HG02973 (cell line): ENCODE measurements at regions not wholly inside any gene's neighbourhood (a gene's known extent, or its start where the extent isn't known, plus 50 kb on each side); places are given as distances from the start of the nearest gene placed in this dataset.

Experiments used
- ATAC-seq: cut with Tn5 transposase; IDR thresholded peaks from one replicate; pipeline ENCODE4 v1.9.1; 2021; ENCODE audit warnings: moderate library complexity; ENCODE audit not compliant: unreplicated experiment

DNA sequence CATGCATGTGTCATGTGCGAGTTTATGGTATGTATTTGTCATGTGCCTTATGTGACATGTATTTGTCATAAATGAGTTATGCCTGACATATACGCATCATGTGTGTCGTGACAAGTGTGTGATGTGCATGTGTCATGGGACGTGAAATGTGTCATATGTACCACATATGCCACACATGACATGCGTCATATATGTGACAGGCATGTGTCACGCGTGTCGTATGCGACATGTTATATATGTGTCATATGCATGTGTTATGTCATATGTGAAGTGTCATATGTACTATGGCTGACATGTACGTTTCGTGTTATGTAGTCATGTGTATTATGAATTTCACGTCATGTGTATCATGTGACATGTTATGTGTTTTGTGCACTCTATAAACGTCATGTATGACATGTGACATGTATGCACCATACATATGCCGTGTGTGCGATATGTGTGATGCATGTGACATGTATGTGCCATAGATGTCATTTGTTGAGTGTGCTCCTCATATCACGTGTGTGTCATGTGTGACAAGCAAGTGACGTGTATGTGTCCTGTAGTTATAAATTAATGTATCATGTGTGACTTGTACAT lies 2152.3 kb upstream of the PIK3C3 start:
- ATAC-seq = no peak

- ATAC-seq = no peak
These were observed 2153.2 kb upstream of the PIK3C3 start for GRCh38 chr18:39801848-39802247.

GRCh38 chr18:39801010-39801409 lies 2154.0 kb upstream of the PIK3C3 start:
- ATAC-seq = no peak

DNA sequence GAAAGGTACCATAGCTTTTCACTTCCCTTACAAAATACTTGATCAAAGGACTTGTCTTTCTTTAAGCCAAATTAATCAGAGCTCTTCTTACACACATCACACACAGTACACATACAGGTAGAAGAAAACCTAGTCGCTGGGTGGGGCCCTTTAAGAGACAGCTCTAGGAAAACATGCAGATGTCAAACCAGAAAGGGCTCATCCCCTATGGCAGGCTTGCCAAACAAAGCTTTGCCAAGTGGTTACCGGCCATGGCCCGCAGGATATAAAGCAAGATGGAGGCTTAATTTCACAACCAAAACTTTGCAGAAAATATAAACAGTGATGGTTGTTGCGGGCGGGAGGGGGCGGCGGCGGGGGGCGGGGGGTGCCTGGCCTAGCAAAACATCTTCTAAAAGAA lies 2156.0 kb upstream of the PIK3C3 start:
- ATAC-seq = no peak

- ATAC-seq = no peak
These were observed 2158.6 kb upstream of the PIK3C3 start for GRCh38 chr18:39796393-39796792.

DNA sequence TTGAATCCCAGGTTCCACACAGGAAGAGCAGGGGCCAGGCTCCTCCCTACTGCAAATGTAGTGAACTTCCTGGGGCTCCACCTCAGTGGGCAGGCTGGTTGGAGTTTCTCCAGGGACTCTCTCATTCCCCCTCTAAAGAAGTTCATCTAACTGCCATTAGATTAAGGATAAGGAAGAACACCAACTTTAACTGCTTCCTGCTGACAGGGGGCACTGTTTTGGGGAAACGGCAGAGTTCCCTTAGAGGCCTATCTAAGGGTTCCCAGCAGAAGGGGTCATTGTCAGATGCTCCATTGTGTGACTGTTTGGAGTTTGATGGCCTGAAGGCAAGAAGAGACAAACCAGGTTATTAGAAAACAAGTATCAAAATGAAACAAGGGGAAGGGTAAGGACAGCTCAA lies 2159.7 kb upstream of the PIK3C3 start:
- ATAC-seq = no peak

GRCh38 chr18:39793609-39794008 lies 2161.4 kb upstream of the PIK3C3 start:
- no peak for ATAC-seq

GRCh38 chr18:39788383-39788782 lies 2166.7 kb upstream of the PIK3C3 start:
- no peak for ATAC-seq

DNA sequence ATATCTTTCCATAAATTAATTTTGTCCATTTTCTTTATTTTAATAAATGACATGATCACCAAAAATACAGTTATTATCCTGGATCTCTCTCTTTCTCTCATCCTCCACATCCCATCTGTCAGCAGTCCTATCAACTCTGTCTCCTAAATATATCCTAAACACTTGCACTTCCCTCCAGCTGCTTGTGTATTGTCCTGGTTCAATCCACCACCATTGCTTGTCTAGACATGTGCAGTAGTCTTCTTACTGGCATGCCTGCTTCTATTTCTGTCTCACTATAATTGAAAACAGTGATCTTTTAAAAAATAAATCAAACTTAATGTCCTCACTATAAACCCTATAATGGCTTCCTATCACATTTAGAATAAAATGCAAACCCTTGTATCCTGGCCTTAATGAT lies 2168.6 kb upstream of the PIK3C3 start:
- no peak for ATAC-seq

DNA sequence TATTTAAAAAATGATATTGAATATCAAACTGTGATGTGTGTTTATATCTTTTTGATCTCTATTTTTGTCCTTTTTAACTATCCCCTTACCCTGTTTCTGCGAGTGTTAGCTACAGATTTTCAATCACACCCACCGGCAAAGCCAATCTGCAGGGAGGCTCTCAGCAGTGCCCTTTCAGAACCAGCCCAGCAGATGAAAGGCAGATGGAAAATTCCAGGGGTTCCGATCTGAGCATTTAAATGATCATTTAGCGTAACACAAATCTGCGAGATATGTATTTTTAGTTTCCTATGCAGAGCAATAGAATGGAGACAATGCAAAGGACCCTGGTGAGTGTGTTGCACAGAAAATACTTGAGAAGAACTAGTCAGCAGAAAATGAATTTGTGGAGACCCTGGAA lies 2170.5 kb upstream of the PIK3C3 start:
- no peak for ATAC-seq

DNA sequence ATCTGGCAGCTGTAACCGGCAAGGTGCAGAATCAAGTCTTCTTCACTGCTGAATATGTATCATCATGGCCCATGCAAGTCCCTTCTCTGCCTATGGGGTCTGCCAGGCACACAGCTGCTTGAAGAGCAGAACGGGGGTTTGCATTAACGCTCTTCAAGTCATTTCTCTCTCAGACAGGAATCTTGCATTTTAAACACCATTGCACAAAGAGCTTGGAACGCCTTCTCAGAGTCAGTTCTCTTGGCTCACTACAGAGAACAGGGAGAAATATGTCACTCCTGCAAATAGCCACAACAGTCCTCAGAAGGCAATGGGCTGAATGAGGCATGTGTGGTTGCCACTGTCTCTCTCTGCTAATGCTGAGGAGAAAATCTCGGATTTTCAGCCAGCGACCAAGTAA lies 2173.5 kb upstream of the PIK3C3 start:
- ATAC-seq = no peak

DNA sequence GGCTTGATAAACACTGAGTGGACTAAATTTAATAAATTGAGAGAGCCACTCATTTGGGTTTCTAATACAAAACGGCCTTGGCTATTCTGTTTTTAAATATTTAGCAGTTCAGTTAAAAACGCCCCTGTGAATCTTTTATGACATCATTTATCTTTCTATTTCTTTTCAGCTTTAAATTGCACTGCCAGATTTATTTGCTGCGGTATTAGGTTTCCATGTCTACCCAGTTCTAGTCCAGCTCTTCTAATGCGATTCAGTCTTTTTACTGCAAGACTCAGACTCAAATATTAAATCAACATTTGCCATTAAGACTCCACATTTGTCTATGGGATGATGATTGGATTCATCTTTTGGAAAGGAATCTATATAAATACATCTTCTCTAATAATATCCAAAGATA lies 2174.3 kb upstream of the PIK3C3 start:
- ATAC-seq = no peak

DNA sequence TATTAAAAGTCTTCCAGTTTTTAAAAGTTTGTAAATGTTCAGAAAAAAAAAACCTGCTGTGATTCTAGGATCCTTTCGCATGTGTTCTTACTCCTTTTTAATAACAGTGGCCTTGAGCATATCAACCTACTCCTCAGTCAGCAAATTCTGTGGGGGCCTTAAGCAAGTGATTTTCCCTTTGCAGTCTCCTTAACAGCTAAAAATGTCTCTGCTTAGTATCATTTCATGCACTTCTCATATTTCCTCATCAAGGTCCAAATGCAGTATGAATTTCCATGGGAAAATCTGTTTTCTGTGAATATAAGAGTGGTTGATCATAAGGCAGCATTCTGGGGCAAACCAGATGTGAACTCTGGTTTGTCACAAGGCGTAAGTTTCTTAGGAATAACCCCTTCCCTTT lies 2175.1 kb upstream of the PIK3C3 start:
- no peak for ATAC-seq

DNA sequence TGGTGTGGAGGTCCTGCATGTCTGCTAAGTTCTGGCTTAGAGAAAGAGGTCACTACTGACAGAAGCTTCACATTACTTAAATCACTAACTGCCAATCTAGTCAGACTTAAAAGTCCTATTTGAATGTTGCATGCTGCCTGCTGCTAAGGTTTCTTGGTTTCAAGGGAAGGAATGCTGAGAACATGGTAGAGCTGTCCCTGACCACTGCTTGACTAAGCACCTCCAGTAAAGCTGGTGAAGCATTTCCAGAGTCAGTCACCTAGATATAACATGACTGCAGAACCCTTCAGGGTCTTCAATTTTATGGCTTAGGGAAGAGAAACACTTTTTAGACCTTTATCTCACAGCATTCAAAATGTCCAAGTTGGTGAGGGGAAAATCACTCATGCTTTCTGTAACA lies 2178.3 kb upstream of the PIK3C3 start:
- no peak for ATAC-seq

- no peak for ATAC-seq
These were observed 2180.0 kb upstream of the PIK3C3 start for GRCh38 chr18:39774957-39775598.

GRCh38 chr18:39773646-39774045 lies 2181.4 kb upstream of the PIK3C3 start:
- ATAC-seq = no peak

DNA sequence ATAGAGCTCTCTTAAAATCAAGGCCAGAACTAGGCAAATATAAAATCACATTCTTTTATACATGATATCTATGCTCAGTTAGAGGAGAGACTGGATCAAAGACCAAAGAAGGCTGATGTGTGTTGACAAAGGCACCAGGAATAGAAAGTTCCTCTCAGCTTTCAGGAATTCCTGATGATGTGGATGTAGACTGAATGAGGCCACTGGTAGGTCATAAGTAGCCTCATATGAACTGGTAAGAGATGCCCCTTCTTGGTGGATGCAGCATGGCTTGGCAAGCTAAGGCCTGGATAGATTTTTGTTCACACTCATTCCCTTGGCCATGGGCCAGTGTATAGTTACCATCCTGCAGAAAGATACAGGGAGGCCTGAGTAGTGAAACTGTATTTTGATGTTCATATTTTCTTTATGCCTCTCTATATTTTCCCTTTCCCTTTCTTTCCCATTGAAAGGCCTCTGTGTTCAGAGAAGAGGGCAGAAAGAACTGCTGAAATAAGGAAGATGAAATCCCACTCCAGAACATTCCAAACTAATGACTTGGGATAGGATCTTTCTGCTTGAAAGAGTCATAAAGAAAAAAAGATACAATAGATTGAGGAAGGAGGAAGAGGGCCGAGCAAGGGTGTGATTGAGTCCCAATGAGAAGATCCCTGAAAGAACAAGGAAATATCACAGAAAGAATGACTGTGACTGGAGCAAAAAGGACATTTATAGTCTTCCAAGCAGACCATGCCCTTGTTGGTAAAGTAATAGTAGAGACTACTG lies 2182.7 kb upstream of the PIK3C3 start:
- no peak for ATAC-seq

GRCh38 chr18:39770399-39770798 lies 2184.6 kb upstream of the PIK3C3 start:
- no peak for ATAC-seq

GRCh38 chr18:39764873-39765272 lies 2190.2 kb upstream of the PIK3C3 start:
- ATAC-seq = no peak

- ATAC-seq = no peak
These were observed 2193.8 kb upstream of the PIK3C3 start for GRCh38 chr18:39761273-39761672.

GRCh38 chr18:39759926-39760325 lies 2194.3 kb upstream of the CELF4 start:
- no peak for ATAC-seq

GRCh38 chr18:39753178-39753577 lies 2187.6 kb upstream of the CELF4 start:
- no peak for ATAC-seq
